ENCODE measurements at regions not wholly inside any gene's neighbourhood (a gene's known extent, or its start where the extent isn't known, plus 50 kb on each side); places are given as distances from the start of the nearest gene placed in this dataset.

GRCh38 chr4:116501954-116502353, 583.4 kb downstream of the TRAM1L1 start:
- TF ChIP-seq REST (IDR thresholded peaks at IDR 0.05; ENCODE audit: low read depth) (no peak), YY1 (IDR thresholded peaks at IDR 0.05; ENCODE audit: low read depth) (no peak), USF1 (IDR thresholded peaks at IDR 0.05) (no peak), FOXM1 (IDR thresholded peaks at IDR 0.05; ENCODE audit: borderline replicate concordance, low read depth) (no peak), EP300 (IDR thresholded peaks at IDR 0.05; ENCODE audit: borderline replicate concordance) (no peak), ZBTB7A (IDR thresholded peaks at IDR 0.05; ENCODE audit: low read depth) (no peak), TEAD4 (IDR thresholded peaks at IDR 0.05) (no peak), EGR1 (IDR thresholded peaks at IDR 0.05) (no peak), RAD21 (IDR thresholded peaks at IDR 0.05; ENCODE audit: low read depth) (no peak), TAF1 (IDR thresholded peaks at IDR 0.05; ENCODE audit: low read depth) (no peak), MAX (IDR thresholded peaks at IDR 0.05) (no peak), CREB1 (IDR thresholded peaks at IDR 0.05; ENCODE audit: low read depth) (no peak)
